ENCODE measurements at regions not wholly inside any gene's neighbourhood (a gene's known extent, or its start where the extent isn't known, plus 50 kb on each side); places are given as distances from the start of the nearest gene placed in this dataset.

- Histone ChIP-seq H3K27me3 (ENCODE audit: insufficient read depth, low read depth, low read length) (no peaks in the 10 kb centered on the region), H3F3A (ENCODE audit: insufficient read depth, low read length, poor library complexity, severe bottlenecking) (no peaks in the 10 kb centered on the region), H3K4me2 (ENCODE audit: low read length) (no peak overlapping the region), H3K27ac (ENCODE audit: low read length) (no peak overlapping the region), H3K36me3 (ENCODE audit: insufficient read depth, low read length) (no peaks in the 10 kb centered on the region), H3K79me2 (replicated peaks; ENCODE audit: insufficient read depth, low read length) (no peaks in the 10 kb centered on the region), H3K9me2 (ENCODE audit: insufficient read depth, low read length) (no peaks in the 10 kb centered on the region), H3K9me3 (ENCODE audit: low read length) (no peaks in the 10 kb centered on the region), H3K4me3 (ENCODE audit: low read length) (no peak overlapping the region), H3K9ac (ENCODE audit: low read length) (no peak overlapping the region), H2AFZ (ENCODE audit: low read depth, low read length) (no peak overlapping the region), H4K20me1 (ENCODE audit: insufficient read depth) (no peaks in the 10 kb centered on the region)
- no peak for TF ChIP-seq SMC3 (conservative IDR thresholded peaks at IDR 0.05; ENCODE audit: poor library complexity)
- TF ChIP-seq EZH2 (IDR thresholded peaks at IDR 0.05; ENCODE audit: borderline replicate concordance, insufficient read depth, low read length, poor library complexity, severe bottlenecking): no peak
- no peak for TF ChIP-seq MXI1 (conservative IDR thresholded peaks at IDR 0.05; ENCODE audit: poor library complexity, severe bottlenecking)
- TF ChIP-seq CTCF (IDR thresholded peaks at IDR 0.05; ENCODE audit: poor library complexity, severe bottlenecking): no peak
- no peak for TF ChIP-seq REST (IDR thresholded peaks at IDR 0.05; ENCODE audit: borderline replicate concordance)
- TF ChIP-seq EP300 (conservative IDR thresholded peaks at IDR 0.05; ENCODE audit: poor library complexity, severe bottlenecking): no peak
- no peak for TF ChIP-seq POLR2AphosphoS5 (IDR thresholded peaks at IDR 0.05)
- no peak for TF ChIP-seq TAF1 (IDR thresholded peaks at IDR 0.05; ENCODE audit: low read depth)
- no peak for TF ChIP-seq RAD21 (conservative IDR thresholded peaks at IDR 0.05)
These were observed 513.4 kb downstream of the ZNF385D start for GRCh38 chr3:21237638-21238037.

GRCh38 chr3:21235491-21235890 is 515.5 kb downstream of the ZNF385D start:
- Histone ChIP-seq H3K27ac (ENCODE audit: low read length) (no peak overlapping the region), H3K36me3 (ENCODE audit: insufficient read depth, low read length) (no peaks in the 10 kb centered on the region), H3K27me3 (ENCODE audit: insufficient read depth, low read depth, low read length) (no peaks in the 10 kb centered on the region), H3K9ac (ENCODE audit: low read length) (no peak overlapping the region), H3K9me2 (ENCODE audit: insufficient read depth, low read length) (no peaks in the 10 kb centered on the region), H3F3A (ENCODE audit: insufficient read depth, low read length, poor library complexity, severe bottlenecking) (no peaks in the 10 kb centered on the region), H3K9me3 (ENCODE audit: low read length) (no peaks in the 10 kb centered on the region), H4K20me1 (ENCODE audit: insufficient read depth) (no peaks in the 10 kb centered on the region), H3K79me2 (replicated peaks; ENCODE audit: insufficient read depth, low read length) (no peaks in the 10 kb centered on the region), H2AFZ (ENCODE audit: low read depth, low read length) (no peak overlapping the region), H3K4me2 (ENCODE audit: low read length) (no peak overlapping the region), H3K4me3 (ENCODE audit: low read length) (no peak overlapping the region)
- TF ChIP-seq POLR2AphosphoS5 (IDR thresholded peaks at IDR 0.05): no peak
- no peak for TF ChIP-seq SMC3 (conservative IDR thresholded peaks at IDR 0.05; ENCODE audit: poor library complexity)

- TF ChIP-seq SMC3 (conservative IDR thresholded peaks at IDR 0.05; ENCODE audit: poor library complexity): no peak
- no peak for TF ChIP-seq POLR2AphosphoS5 (IDR thresholded peaks at IDR 0.05)
- no peak for TF ChIP-seq EP300 (conservative IDR thresholded peaks at IDR 0.05; ENCODE audit: poor library complexity, severe bottlenecking)
- no peak for TF ChIP-seq EZH2 (IDR thresholded peaks at IDR 0.05; ENCODE audit: borderline replicate concordance, insufficient read depth, low read length, poor library complexity, severe bottlenecking)
- TF ChIP-seq MXI1 (conservative IDR thresholded peaks at IDR 0.05; ENCODE audit: poor library complexity, severe bottlenecking): no peak
- no peak for TF ChIP-seq RAD21 (conservative IDR thresholded peaks at IDR 0.05)
- TF ChIP-seq CTCF (IDR thresholded peaks at IDR 0.05; ENCODE audit: poor library complexity, severe bottlenecking): no peak
- no peak for TF ChIP-seq REST (IDR thresholded peaks at IDR 0.05; ENCODE audit: borderline replicate concordance)
- TF ChIP-seq TAF1 (IDR thresholded peaks at IDR 0.05; ENCODE audit: low read depth): no peak
- Histone ChIP-seq H3K27ac (ENCODE audit: low read length) (no peak overlapping the region), H3F3A (ENCODE audit: insufficient read depth, low read length, poor library complexity, severe bottlenecking) (no peaks in the 10 kb centered on the region), H3K9ac (ENCODE audit: low read length) (no peak overlapping the region), H3K4me2 (ENCODE audit: low read length) (no peak overlapping the region), H3K9me3 (ENCODE audit: low read length) (no peaks in the 10 kb centered on the region), H3K4me3 (ENCODE audit: low read length) (no peak overlapping the region), H3K27me3 (ENCODE audit: insufficient read depth, low read depth, low read length) (no peaks in the 10 kb centered on the region), H2AFZ (ENCODE audit: low read depth, low read length) (no peak overlapping the region), H4K20me1 (ENCODE audit: insufficient read depth) (no peaks in the 10 kb centered on the region), H3K79me2 (replicated peaks; ENCODE audit: insufficient read depth, low read length) (no peaks in the 10 kb centered on the region), H3K9me2 (ENCODE audit: insufficient read depth, low read length) (no peaks in the 10 kb centered on the region), H3K36me3 (ENCODE audit: insufficient read depth, low read length) (no peaks in the 10 kb centered on the region)
These were observed 516.1 kb downstream of the ZNF385D start for GRCh38 chr3:21234933-21235332.

Data from neural cell (in vitro differentiated cells).